ENCODE measurements at regions not wholly inside any gene's neighbourhood (a gene's known extent, or its start where the extent isn't known, plus 50 kb on each side); places are given as distances from the start of the nearest gene placed in this dataset.

DNA sequence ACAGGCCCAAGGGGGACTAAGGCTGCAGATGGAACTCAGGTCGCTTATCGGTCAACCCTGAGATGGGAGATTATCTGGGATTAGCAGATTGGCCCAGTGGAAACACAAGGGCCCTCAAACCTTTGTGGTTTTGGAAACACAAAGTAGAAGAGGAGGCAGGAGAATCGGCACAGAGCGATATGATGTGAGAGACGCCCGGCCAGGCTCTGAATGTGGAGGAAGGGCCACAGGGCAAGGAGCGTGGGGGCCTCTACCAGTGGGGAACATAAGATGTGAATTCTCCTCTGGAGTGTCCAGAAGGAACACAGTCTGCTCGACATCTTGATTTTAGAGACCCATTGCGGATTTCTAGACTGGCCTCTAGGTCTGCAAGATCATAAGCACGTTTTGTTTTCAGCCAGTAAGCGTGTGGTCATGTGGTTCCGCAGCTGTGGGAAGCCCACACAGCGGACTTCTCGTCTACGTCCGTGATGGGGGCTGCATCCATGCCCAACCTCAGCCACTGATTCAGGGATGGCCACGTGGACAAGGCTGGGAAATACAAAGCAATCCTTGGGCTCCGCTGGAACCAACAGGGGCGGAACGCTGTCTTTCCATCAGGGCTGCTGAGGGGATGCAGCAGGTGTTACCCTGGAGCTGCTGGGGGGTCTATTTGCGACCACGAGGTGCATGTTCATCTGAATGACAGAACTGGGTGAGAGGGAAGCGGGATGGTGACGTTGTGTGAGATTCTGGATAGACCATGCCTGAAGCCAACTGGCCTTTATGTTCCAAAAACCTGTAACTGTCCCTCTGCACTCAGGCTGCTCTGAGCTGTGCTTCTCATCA lies 127.6 kb upstream of the PMEPA1 start:
- ChIA-PET SMC1A (ENCODE audit: uncharacterized antibody, unreplicated experiment) (no interaction called here), CTCF (no interaction called here), RAD21 (ENCODE audit: unreplicated experiment) (no interaction called here), POLR2A (no interaction called here)
- ATAC-seq (no peak), FAIRE-seq (no peak), DNase-seq (ENCODE audit: low read depth, low spot score) (no peak)
- peaks cover 4 to 10% of the 10 kb centered on the region in 2 experiments; a peak in 3 of 4 replicates for H3K27me3 ChIP-seq (replicated peaks in 1 of 2; ENCODE audit: control insufficient read depth in 2 of 2, insufficient read depth in 2 of 2, low read length in 1 of 2)
- TF ChIP-seq IRF4 (IDR thresholded peaks at IDR 0.05; ENCODE audit: low read depth, low read length) = no peak
- no peak for TF ChIP-seq SP1 (IDR thresholded peaks at IDR 0.05; ENCODE audit: low read depth, low read length)
- no peak for TF ChIP-seq NR2C2 (IDR thresholded peaks at IDR 0.05; ENCODE audit: borderline replicate concordance, control insufficient read depth, insufficient read length, low read depth)
- no peak for TF ChIP-seq ZNF217 (IDR thresholded peaks at IDR 0.05)
- no peak for TF ChIP-seq RCOR1 (conservative IDR thresholded peaks at IDR 0.05; ENCODE audit: low read depth, low read length)
- TF ChIP-seq, protein P1, sequence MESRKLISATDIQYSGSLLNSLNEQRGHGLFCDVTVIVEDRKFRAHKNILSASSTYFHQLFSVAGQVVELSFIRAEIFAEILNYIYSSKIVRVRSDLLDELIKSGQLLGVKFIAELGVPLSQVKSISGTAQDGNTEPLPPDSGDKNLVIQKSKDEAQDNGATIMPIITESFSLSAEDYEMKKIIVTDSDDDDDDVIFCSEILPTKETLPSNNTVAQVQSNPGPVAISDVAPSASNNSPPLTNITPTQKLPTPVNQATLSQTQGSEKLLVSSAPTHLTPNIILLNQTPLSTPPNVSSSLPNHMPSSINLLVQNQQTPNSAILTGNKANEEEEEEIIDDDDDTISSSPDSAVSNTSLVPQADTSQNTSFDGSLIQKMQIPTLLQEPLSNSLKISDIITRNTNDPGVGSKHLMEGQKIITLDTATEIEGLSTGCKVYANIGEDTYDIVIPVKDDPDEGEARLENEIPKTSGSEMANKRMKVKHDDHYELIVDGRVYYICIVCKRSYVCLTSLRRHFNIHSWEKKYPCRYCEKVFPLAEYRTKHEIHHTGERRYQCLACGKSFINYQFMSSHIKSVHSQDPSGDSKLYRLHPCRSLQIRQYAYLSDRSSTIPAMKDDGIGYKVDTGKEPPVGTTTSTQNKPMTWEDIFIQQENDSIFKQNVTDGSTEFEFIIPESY (IDR thresholded peaks at IDR 0.05) = no peak
- TF ChIP-seq ZSCAN29 (IDR thresholded peaks at IDR 0.05) = no peak
- no peak for TF ChIP-seq MLLT1 (IDR thresholded peaks at IDR 0.05)
- TF ChIP-seq POLR2A (IDR thresholded peaks at IDR 0.05; ENCODE audit: low read depth, low read length) = no peak
- TF ChIP-seq PAX5 (IDR thresholded peaks at IDR 0.05; ENCODE audit: borderline replicate concordance, low read depth, low read length) = no peak
- no peak for TF ChIP-seq IRF5 (IDR thresholded peaks at IDR 0.05; ENCODE audit: borderline replicate concordance)
- TF ChIP-seq SMC3 (IDR thresholded peaks at IDR 0.05; ENCODE audit: borderline replicate concordance, low read length) = no peak
- TF ChIP-seq KAT2A (conservative IDR thresholded peaks at IDR 0.05; ENCODE audit: control insufficient read depth, low read depth, low read length) = no peak
- TF ChIP-seq ZNF622 (IDR thresholded peaks at IDR 0.05) = no peak
- H2AFZ ChIP-seq (ENCODE audit: control insufficient read depth, low read depth, low read length) = no peak overlapping the region
- intact Hi-C loops (cut with micrococcal nuclease; ENCODE audit: unreplicated experiment) (no loop called here), in situ Hi-C loops (cut with MboI) (no loop called here)
- H3K4me3 ChIP-seq = no peak overlapping the region
- no peak overlapping the region for H3K9ac ChIP-seq (ENCODE audit: control insufficient read depth, insufficient read depth, low read length)
- H3K36me3 ChIP-seq (ENCODE audit: control insufficient read depth in 2 of 2, insufficient read depth in 2 of 2, low read length in 1 of 2) = no peaks in the 10 kb centered on the region
- H3K79me2 ChIP-seq (ENCODE audit: control insufficient read depth, insufficient read depth, low read length) = no peaks in the 10 kb centered on the region
- no peaks in the 10 kb centered on the region; the same call in 1 of the 2 replicates for H4K20me1 ChIP-seq (ENCODE audit: control insufficient read depth, insufficient read depth)
- 30% methylated on average over 24 of the region's 24 CpGs for WGBS (ENCODE audit: insufficient coverage, insufficient replicate concordance, low lambda C conversion rate, missing lambda C conversion rate)
- H3K4me1 ChIP-seq (ENCODE audit: control insufficient read depth, insufficient read depth, low read length) = no peaks in the 10 kb centered on the region
- no peak overlapping the region for H3K4me2 ChIP-seq (ENCODE audit: control insufficient read depth, insufficient read depth)
- no TSS peak for BruUV-seq (replicated peaks)
- H3K27ac ChIP-seq (ENCODE audit: control insufficient read depth, insufficient read depth) = no peak overlapping the region
- H3K9me3 ChIP-seq (replicated peaks; ENCODE audit: control insufficient read depth, insufficient read depth, low read length) = no peaks in the 10 kb centered on the region

Data from GM12878 (cell line).